CD4-positive, alpha-beta T cell treated with Interleukin-6 for 4 hours (primary cell): ENCODE measurements at regions not wholly inside any gene's neighbourhood (a gene's known extent, or its start where the extent isn't known, plus 50 kb on each side); places are given as distances from the start of the nearest gene placed in this dataset.
"Not testable (repeated sequence)": the region's sequence is repeated elsewhere in the genome, so short reads cannot be mapped to it uniquely, and the experiment has no call there.

Experiments used
- DNase-seq: peaks from one replicate; pipeline ENCODE4 v3.0.0-alpha.2; 2020; ENCODE audit warnings: mixed read lengths

GRCh38 chr12:61530456-61530855 is 729.7 kb upstream of the USP15 start:
- no peak for DNase-seq

GRCh38 chr12:61531195-61531594 is 729.0 kb upstream of the USP15 start:
- no peak for DNase-seq

- DNase-seq = no peak
These were observed 724.1 kb upstream of the USP15 start for GRCh38 chr12:61536117-61536516.

GRCh38 chr12:61536525-61536924 is 723.7 kb upstream of the USP15 start:
- DNase-seq = no peak

- no peak for DNase-seq
These were observed 721.3 kb upstream of the USP15 start for GRCh38 chr12:61538951-61539350.

GRCh38 chr12:61542551-61542950 is 717.7 kb upstream of the USP15 start:
- DNase-seq = no peak

GRCh38 chr12:61546296-61546695 is 713.9 kb upstream of the USP15 start:
- DNase-seq = no peak

- no peak for DNase-seq
These were observed 707.1 kb upstream of the USP15 start for GRCh38 chr12:61553091-61553490.

- no peak for DNase-seq
These were observed 705.8 kb upstream of the USP15 start for GRCh38 chr12:61554268-61555008.

- no peak for DNase-seq
These were observed 696.3 kb upstream of the USP15 start for GRCh38 chr12:61563665-61564450.

- no peak for DNase-seq
These were observed 695.7 kb upstream of the USP15 start for GRCh38 chr12:61564466-61564865.

- DNase-seq = no peak
These were observed 694.0 kb upstream of the USP15 start for GRCh38 chr12:61566183-61566582.

GRCh38 chr12:61574339-61574738 is 685.9 kb upstream of the USP15 start:
- DNase-seq = no peak

- DNase-seq = no peak
These were observed 675.3 kb upstream of the USP15 start for GRCh38 chr12:61584943-61585342.

GRCh38 chr12:61590864-61591263 is 669.3 kb upstream of the USP15 start:
- DNase-seq = not testable (repeated sequence)

- no peak for DNase-seq
These were observed 650.1 kb upstream of the USP15 start for GRCh38 chr12:61610143-61610542.

GRCh38 chr12:61629702-61630101 is 630.5 kb upstream of the USP15 start:
- no peak for DNase-seq

- DNase-seq = no peak
These were observed 613.6 kb upstream of the USP15 start for GRCh38 chr12:61646639-61647038.

- DNase-seq = no peak
These were observed 612.6 kb upstream of the USP15 start for GRCh38 chr12:61647566-61647965.

- no peak for DNase-seq
These were observed 607.9 kb upstream of the USP15 start for GRCh38 chr12:61652265-61652664.

- DNase-seq = no peak
These were observed 605.5 kb upstream of the USP15 start for GRCh38 chr12:61654698-61655097.

- no peak for DNase-seq
These were observed 605.0 kb upstream of the USP15 start for GRCh38 chr12:61655241-61655640.

- DNase-seq = no peak
These were observed 592.5 kb upstream of the USP15 start for GRCh38 chr12:61667676-61668075.

GRCh38 chr12:61676520-61676919 is 583.7 kb upstream of the USP15 start:
- DNase-seq = no peak
